Activated naive CD8-positive, alpha-beta T cell treated with anti-CD3 and anti-CD28 coated beads, Interleukin-2, amount 50 U/mL, for 24 hours (primary cell): ENCODE measurements at regions not wholly inside any gene's neighbourhood (a gene's known extent, or its start where the extent isn't known, plus 50 kb on each side); places are given as distances from the start of the nearest gene placed in this dataset.

ENCODE experiments used
- ATAC-seq: fragments of 150-1000 bp; cut with Tn5 transposase; one replicate; pipeline ENCODE4 v1.10.0; 2021
- DNase-seq: peaks from one replicate; pipeline ENCODE4 v3.0.0; 2021
- H3K27ac Mint-ChIP-seq: one replicate; pipeline ENCODE4 v1.8.0; 2021; ENCODE audit warnings: mild to moderate bottlenecking, mixed read lengths
- H3K27me3 Mint-ChIP-seq: one replicate; pipeline ENCODE4 v1.8.0; 2021; ENCODE audit warnings: mixed read lengths
- H3K36me3 Mint-ChIP-seq: one replicate; pipeline ENCODE4 v1.8.0; 2021; ENCODE audit warnings: low read depth, mixed read lengths
- H3K4me1 Mint-ChIP-seq: one replicate; pipeline ENCODE4 v1.8.0; 2021; ENCODE audit warnings: mixed read lengths
- H3K4me3 Mint-ChIP-seq: one replicate; pipeline ENCODE4 v1.8.0; 2021; ENCODE audit warnings: mild to moderate bottlenecking, moderate library complexity, mixed read lengths
- H3K9me3 Mint-ChIP-seq: one replicate; pipeline ENCODE4 v1.8.0; 2021; ENCODE audit warnings: mixed read lengths

- H3K9me3 Mint-ChIP-seq: no peaks in the 10 kb centered on the region
- DNase-seq (no peak), ATAC-seq (no peak)
- no peak overlapping the region for H3K27ac Mint-ChIP-seq
- H3K36me3 Mint-ChIP-seq: no peaks in the 10 kb centered on the region
- no peaks in the 10 kb centered on the region for H3K27me3 Mint-ChIP-seq
- H3K4me3 Mint-ChIP-seq: no peak overlapping the region
- no peaks in the 10 kb centered on the region for H3K4me1 Mint-ChIP-seq
Observed at GRCh38 chr2:5990086-5990485, 297.9 kb downstream of the SOX11 start.

- Mint-ChIP-seq H3K27me3 (peaks cover 3% of the 10 kb centered on the region), H3K4me1 (no peaks in the 10 kb centered on the region), H3K36me3 (no peaks in the 10 kb centered on the region), H3K9me3 (no peaks in the 10 kb centered on the region), H3K27ac (no peak overlapping the region), H3K4me3 (no peak overlapping the region)
- ATAC-seq: no peak
- no peak for DNase-seq
Observed at GRCh38 chr2:5991305-5991968, 299.3 kb downstream of the SOX11 start.

- H3K27me3 Mint-ChIP-seq: peaks cover 3% of the 10 kb centered on the region
- H3K27ac Mint-ChIP-seq: no peak overlapping the region
- no peak for DNase-seq
- ATAC-seq: no peak
- no peaks in the 10 kb centered on the region for H3K4me1 Mint-ChIP-seq
- H3K36me3 Mint-ChIP-seq: no peaks in the 10 kb centered on the region
- no peaks in the 10 kb centered on the region for H3K9me3 Mint-ChIP-seq
- no peak overlapping the region for H3K4me3 Mint-ChIP-seq
Observed at GRCh38 chr2:5995832-5996231, 303.6 kb downstream of the SOX11 start.

DNA sequence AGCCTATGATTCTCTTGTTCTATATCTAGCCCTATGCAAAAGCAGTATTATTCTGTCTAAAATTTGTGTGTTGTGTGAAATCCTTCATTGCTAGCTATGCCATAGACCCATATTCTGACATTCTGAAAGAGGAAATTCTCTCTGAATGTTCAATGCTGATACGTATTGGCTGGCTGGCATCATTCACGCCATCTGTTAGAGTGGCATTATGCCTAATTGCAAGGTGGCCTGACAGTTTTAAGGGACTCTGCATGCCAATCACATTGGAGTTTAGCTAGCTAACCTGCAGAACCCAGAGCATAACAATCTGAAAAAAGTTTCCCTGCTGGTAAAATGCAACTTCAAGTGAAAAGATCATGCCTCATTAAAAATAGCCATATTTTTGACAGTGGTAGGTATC is 316.0 kb downstream of the SOX11 start:
- DNase-seq: no peak
- H3K27me3 Mint-ChIP-seq: peaks cover 2% of the 10 kb centered on the region
- H3K4me1 Mint-ChIP-seq: no peaks in the 10 kb centered on the region
- ATAC-seq: no peak
- no peaks in the 10 kb centered on the region for H3K9me3 Mint-ChIP-seq
- no peak overlapping the region for H3K27ac Mint-ChIP-seq
- no peak overlapping the region for H3K4me3 Mint-ChIP-seq
- H3K36me3 Mint-ChIP-seq: no peaks in the 10 kb centered on the region

DNA sequence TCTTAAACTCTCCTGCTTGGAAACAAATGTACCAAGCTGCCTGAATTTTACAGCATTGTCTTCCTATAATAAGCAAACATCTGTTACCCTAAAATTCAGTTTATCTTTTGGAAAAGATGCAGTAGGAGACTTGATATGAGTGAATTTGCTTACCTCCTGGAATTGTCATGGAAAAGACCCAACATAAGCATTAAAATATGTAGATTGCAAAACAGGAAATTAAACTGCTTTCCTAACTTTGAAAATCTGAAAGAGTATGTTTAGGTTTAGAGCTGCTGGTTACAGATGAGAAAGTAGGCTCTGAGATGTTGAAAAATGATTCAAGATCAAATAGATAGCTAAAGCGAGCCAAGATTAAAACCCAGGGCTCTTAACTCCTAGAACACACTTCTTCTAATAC is 316.5 kb downstream of the SOX11 start:
- no peak overlapping the region for H3K4me3 Mint-ChIP-seq
- ATAC-seq (no peak), DNase-seq (no peak)
- H3K27ac Mint-ChIP-seq: no peak overlapping the region
- peaks cover 2% of the 10 kb centered on the region for H3K27me3 Mint-ChIP-seq
- no peaks in the 10 kb centered on the region for H3K4me1 Mint-ChIP-seq
- H3K9me3 Mint-ChIP-seq: no peaks in the 10 kb centered on the region
- H3K36me3 Mint-ChIP-seq: no peaks in the 10 kb centered on the region

DNA sequence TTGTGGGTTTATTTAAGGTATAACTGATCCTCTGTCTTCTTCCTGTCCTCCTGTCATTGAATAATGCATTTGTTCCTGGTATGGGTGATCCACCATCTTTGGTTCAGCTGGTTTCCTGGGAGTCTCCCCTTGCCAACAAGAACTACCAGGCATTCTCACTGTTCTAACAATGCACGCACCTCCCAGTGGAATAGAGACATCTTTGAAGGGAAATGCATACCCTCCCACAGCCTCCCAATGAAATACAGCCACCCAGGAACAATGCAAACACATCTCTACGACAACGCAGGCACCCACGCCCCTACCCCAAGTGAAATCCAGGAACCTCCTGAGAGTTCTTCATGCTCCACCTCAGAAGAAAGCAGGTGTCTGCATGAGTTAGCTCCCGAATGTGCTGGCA is 318.0 kb downstream of the SOX11 start:
- ATAC-seq (no peak), DNase-seq (no peak)
- Mint-ChIP-seq H3K27me3 (peaks cover 2% of the 10 kb centered on the region), H3K9me3 (no peaks in the 10 kb centered on the region), H3K27ac (no peak overlapping the region), H3K4me1 (no peaks in the 10 kb centered on the region), H3K36me3 (no peaks in the 10 kb centered on the region), H3K4me3 (no peak overlapping the region)

GRCh38 chr2:6011921-6012320 is 319.7 kb downstream of the SOX11 start:
- no peaks in the 10 kb centered on the region for H3K36me3 Mint-ChIP-seq
- ATAC-seq (no peak), DNase-seq (no peak)
- no peaks in the 10 kb centered on the region for H3K9me3 Mint-ChIP-seq
- peaks cover 2% of the 10 kb centered on the region for H3K27me3 Mint-ChIP-seq
- no peak overlapping the region for H3K4me3 Mint-ChIP-seq
- H3K4me1 Mint-ChIP-seq: no peaks in the 10 kb centered on the region
- H3K27ac Mint-ChIP-seq: no peak overlapping the region

GRCh38 chr2:6017736-6018286 is 325.6 kb downstream of the SOX11 start:
- DNase-seq (no peak), ATAC-seq (no peak)
- peaks cover 8% of the 10 kb centered on the region for H3K9me3 Mint-ChIP-seq
- H3K27ac Mint-ChIP-seq: no peak overlapping the region
- no peak overlapping the region for H3K4me3 Mint-ChIP-seq
- no peaks in the 10 kb centered on the region for H3K36me3 Mint-ChIP-seq
- H3K27me3 Mint-ChIP-seq: no peaks in the 10 kb centered on the region
- no peaks in the 10 kb centered on the region for H3K4me1 Mint-ChIP-seq

- no peak overlapping the region for H3K27ac Mint-ChIP-seq
- peaks cover 8% of the 10 kb centered on the region for H3K9me3 Mint-ChIP-seq
- H3K27me3 Mint-ChIP-seq: no peaks in the 10 kb centered on the region
- DNase-seq (no peak), ATAC-seq (no peak)
- no peaks in the 10 kb centered on the region for H3K4me1 Mint-ChIP-seq
- H3K36me3 Mint-ChIP-seq: no peaks in the 10 kb centered on the region
- H3K4me3 Mint-ChIP-seq: no peak overlapping the region
Observed at GRCh38 chr2:6024229-6024628, 332.0 kb downstream of the SOX11 start.

DNA sequence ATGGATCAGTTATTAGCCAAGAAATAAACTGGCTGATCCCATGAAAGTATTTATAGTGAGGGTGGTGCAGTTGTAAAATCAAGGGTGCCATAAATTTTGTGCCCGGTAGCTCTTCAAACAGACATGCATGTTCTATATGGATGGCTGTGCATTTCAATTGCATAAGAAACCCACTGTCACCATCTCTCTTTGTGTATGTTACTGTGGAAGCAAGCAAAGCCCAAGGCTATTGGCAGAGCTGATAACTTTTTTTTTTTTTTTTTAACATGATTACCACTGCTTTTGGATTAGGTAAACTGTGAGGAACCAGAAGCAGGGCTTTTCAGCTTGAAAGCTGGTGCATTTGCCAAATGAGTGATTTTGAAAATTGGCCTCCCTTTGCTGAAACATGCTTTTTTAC is 332.6 kb downstream of the SOX11 start:
- ATAC-seq: no peak
- Mint-ChIP-seq H3K27me3 (no peaks in the 10 kb centered on the region), H3K9me3 (peaks cover 8% of the 10 kb centered on the region)

DNA sequence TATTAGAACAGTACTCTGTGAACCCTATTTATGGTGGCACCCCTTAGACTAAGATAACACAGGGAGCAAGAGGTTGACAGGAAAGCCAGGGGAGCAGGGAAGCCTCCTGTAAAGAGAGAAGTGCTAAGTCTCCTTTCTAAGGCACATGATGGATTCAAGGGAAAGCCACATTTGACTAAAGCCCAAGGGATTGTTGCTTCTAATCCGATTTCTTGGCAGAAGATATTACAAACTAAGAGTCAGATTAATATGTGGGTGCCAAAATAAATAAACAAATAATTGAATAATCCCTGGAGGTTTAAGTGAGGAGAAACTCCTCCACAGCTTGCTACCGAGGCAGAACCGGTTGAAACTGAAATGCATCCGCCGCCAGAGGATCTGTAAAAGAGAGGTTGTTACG is 333.2 kb downstream of the SOX11 start:
- no peak for ATAC-seq
- H3K4me1 Mint-ChIP-seq: no peaks in the 10 kb centered on the region
- no peak overlapping the region for H3K4me3 Mint-ChIP-seq
- H3K36me3 Mint-ChIP-seq: no peaks in the 10 kb centered on the region
- peaks cover 8% of the 10 kb centered on the region for H3K9me3 Mint-ChIP-seq
- H3K27ac Mint-ChIP-seq: no peak overlapping the region
- DNase-seq: no peak
- H3K27me3 Mint-ChIP-seq: no peaks in the 10 kb centered on the region

More for the DNA sequence above, 332.6 kb downstream of the SOX11 start:
- DNase-seq: no peak
- H3K4me1 Mint-ChIP-seq: no peaks in the 10 kb centered on the region
- H3K4me3 Mint-ChIP-seq: no peak overlapping the region
- no peaks in the 10 kb centered on the region for H3K36me3 Mint-ChIP-seq
- no peak overlapping the region for H3K27ac Mint-ChIP-seq

- H3K27me3 Mint-ChIP-seq: no peaks in the 10 kb centered on the region
- H3K27ac Mint-ChIP-seq: no peak overlapping the region
- no peak overlapping the region for H3K4me3 Mint-ChIP-seq
- H3K9me3 Mint-ChIP-seq: no peaks in the 10 kb centered on the region
- H3K36me3 Mint-ChIP-seq: no peaks in the 10 kb centered on the region
- DNase-seq (no peak), ATAC-seq (no peak)
- no peaks in the 10 kb centered on the region for H3K4me1 Mint-ChIP-seq
Observed at GRCh38 chr2:6027066-6027465, 334.9 kb downstream of the SOX11 start.

- no peaks in the 10 kb centered on the region for H3K4me1 Mint-ChIP-seq
- H3K27me3 Mint-ChIP-seq: no peaks in the 10 kb centered on the region
- ATAC-seq (no peak), DNase-seq (no peak)
- H3K36me3 Mint-ChIP-seq: no peaks in the 10 kb centered on the region
- H3K27ac Mint-ChIP-seq: no peak overlapping the region
- H3K9me3 Mint-ChIP-seq: no peaks in the 10 kb centered on the region
- no peak overlapping the region for H3K4me3 Mint-ChIP-seq
Observed at GRCh38 chr2:6031200-6031867, 339.1 kb downstream of the SOX11 start.

DNA sequence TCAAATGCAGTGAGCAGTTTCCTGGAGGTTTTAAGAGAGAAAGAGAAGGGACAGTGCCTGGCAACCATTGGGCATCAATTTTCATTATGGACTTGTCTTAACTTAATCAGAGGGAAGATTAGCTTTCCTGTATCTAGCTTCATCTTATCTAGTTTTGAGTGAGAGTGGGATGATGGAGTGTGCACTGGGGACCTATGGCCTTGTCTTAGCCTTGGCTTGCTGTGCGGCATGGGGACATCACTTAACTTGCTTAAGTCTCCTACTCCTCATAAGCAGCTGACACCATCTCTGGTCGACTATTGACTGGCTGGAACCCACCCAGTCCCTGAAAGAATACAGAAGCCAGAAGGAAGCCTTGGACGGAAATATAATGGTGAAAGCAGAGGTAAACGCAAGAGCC is 344.0 kb downstream of the SOX11 start:
- DNase-seq (no peak), ATAC-seq (no peak)
- no peaks in the 10 kb centered on the region for H3K27me3 Mint-ChIP-seq
- H3K27ac Mint-ChIP-seq: no peak overlapping the region
- no peaks in the 10 kb centered on the region for H3K4me1 Mint-ChIP-seq
- H3K9me3 Mint-ChIP-seq: no peaks in the 10 kb centered on the region
- no peak overlapping the region for H3K4me3 Mint-ChIP-seq
- no peaks in the 10 kb centered on the region for H3K36me3 Mint-ChIP-seq

DNA sequence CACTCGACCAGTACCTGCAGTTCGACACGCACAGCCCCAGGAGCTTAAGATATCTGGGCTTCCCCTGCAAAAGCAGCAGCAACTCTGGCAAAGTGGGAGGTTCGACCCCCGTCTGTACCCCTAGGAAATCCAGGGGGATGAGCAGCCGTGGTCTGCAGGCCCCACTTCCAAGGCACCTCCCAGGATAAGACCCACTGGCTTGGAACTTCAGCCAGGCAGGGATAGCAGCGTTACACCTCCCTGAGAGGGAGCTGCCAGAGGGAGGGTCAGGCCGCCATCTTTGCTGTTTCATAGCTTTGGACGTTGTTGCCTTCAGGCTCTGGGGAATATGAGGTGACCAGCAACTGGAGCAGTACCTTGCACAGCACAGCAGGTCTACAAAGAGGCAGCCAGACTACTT is 351.1 kb downstream of the SOX11 start:
- Mint-ChIP-seq H3K4me3 (no peak overlapping the region), H3K27me3 (no peaks in the 10 kb centered on the region), H3K9me3 (peaks cover 5% of the 10 kb centered on the region), H3K27ac (no peak overlapping the region), H3K36me3 (no peaks in the 10 kb centered on the region), H3K4me1 (no peaks in the 10 kb centered on the region)
- ATAC-seq (no peak), DNase-seq (no peak)
